Calu3 (cell line): ENCODE measurements at regions not wholly inside any gene's neighbourhood (a gene's known extent, or its start where the extent isn't known, plus 50 kb on each side); places are given as distances from the start of the nearest gene placed in this dataset.

Experiments
- BruUV-seq: library from RNA; stranded (reverse); fragments of 400-500 nt; replicated peaks from 2 replicates; lab custom pipeline; 2021; lab: Mats Ljungman, UMichigan
- CTCF ChIA-PET: fragments of 300-600 bp; sonication (Branson Sonifier 250); formaldehyde crosslinking; loops from one replicate; lab custom pipeline; 2022; ENCODE audit warnings: antibody characterized with exemption; lab: Charles Lee
- DNase-seq: peaks from one replicate; pipeline ENCODE4 v3.0.0; 2022
- H3K27ac Mint-ChIP-seq: one replicate; pipeline ENCODE4 v1.8.0; 2022; ENCODE audit warnings: mixed read lengths; ENCODE audit not compliant: unreplicated experiment
- H3K27me3 Mint-ChIP-seq: one replicate; pipeline ENCODE4 v1.8.0; 2022; ENCODE audit warnings: mixed read lengths; ENCODE audit not compliant: unreplicated experiment
- H3K36me3 Mint-ChIP-seq: one replicate; pipeline ENCODE4 v1.8.0; 2022; ENCODE audit warnings: mild to moderate bottlenecking, moderate library complexity, mixed read lengths; ENCODE audit not compliant: insufficient read depth, unreplicated experiment
- H3K4me1 Mint-ChIP-seq: one replicate; pipeline ENCODE4 v1.8.0; 2022; ENCODE audit warnings: mild to moderate bottlenecking, low read depth, mixed read lengths; ENCODE audit not compliant: unreplicated experiment
- H3K4me3 Mint-ChIP-seq: one replicate; pipeline ENCODE4 v1.8.0; 2022; ENCODE audit warnings: mild to moderate bottlenecking, low read depth, moderate library complexity, mixed read lengths; ENCODE audit not compliant: unreplicated experiment
- H3K9me3 Mint-ChIP-seq: one replicate; pipeline ENCODE4 v1.8.0; 2022; ENCODE audit warnings: low read depth, mixed read lengths; ENCODE audit not compliant: unreplicated experiment
- intact Hi-C: fragments of 100-400 bp; cut with micrococcal nuclease; formaldehyde crosslinking; loops from one replicate; pipeline ENCODE4 v1.10.0; 2022; ENCODE audit not compliant: unreplicated experiment
- TF ChIP-seq, protein P1 (sequence below): fragments of 200-600 bp; IDR thresholded peaks from one replicate; pipeline ENCODE4 v1.8.0; 2022; ENCODE audit warnings: antibody characterized with exemption; ENCODE audit not compliant: unreplicated experiment

DNA sequence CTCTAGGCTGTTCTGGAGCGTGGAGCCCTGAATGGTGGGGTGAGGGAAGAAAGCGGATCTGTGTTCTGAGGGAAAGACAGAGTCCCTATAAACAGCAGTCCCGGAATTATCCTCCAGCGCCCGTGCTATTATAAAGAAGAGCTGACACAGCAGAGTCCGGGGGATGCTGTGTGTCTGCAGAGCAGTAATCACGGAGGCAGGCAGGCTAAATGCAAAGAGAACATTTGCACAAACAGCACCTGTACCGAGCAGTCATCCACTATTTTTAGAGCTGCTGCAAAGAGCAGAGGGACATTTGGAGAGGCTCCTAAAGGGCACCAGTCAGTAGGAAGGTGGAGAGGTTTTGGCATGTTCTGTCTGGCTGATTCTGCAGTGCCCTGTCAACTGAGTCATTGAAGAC lies 293.8 kb upstream of the SLC14A2 start:
- Mint-ChIP-seq H3K4me1 (peaks cover 28% of the 10 kb centered on the region), H3K9me3 (peaks cover 2% of the 10 kb centered on the region)

DNA sequence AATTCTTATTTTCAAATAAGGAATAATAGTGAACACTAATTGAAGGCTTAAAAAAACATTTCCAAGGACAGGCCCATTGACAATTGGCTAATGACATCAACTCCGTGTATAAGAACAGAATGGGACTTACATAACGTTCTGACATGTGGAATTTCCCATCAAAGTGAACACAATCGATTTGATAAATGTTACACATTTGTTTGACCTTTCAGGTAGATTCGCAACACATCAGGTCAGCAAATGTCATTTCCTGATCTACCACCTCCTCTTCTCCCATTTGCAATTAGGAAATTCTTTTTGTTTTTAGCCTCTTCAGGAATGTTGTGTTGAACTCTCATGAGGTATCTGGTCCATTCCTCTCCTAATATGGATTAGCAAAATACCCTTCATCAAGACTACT lies 292.9 kb upstream of the SLC14A2 start:
- H3K4me3 Mint-ChIP-seq: no peak overlapping the region
- peaks cover 2% of the 10 kb centered on the region for H3K9me3 Mint-ChIP-seq
- no peaks in the 10 kb centered on the region for H3K27me3 Mint-ChIP-seq
- no peak for DNase-seq
- TF ChIP-seq, protein P1, sequence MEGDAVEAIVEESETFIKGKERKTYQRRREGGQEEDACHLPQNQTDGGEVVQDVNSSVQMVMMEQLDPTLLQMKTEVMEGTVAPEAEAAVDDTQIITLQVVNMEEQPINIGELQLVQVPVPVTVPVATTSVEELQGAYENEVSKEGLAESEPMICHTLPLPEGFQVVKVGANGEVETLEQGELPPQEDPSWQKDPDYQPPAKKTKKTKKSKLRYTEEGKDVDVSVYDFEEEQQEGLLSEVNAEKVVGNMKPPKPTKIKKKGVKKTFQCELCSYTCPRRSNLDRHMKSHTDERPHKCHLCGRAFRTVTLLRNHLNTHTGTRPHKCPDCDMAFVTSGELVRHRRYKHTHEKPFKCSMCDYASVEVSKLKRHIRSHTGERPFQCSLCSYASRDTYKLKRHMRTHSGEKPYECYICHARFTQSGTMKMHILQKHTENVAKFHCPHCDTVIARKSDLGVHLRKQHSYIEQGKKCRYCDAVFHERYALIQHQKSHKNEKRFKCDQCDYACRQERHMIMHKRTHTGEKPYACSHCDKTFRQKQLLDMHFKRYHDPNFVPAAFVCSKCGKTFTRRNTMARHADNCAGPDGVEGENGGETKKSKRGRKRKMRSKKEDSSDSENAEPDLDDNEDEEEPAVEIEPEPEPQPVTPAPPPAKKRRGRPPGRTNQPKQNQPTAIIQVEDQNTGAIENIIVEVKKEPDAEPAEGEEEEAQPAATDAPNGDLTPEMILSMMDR: no peak
- no peak overlapping the region for H3K27ac Mint-ChIP-seq
- intact Hi-C loops: no loop called here
- BruUV-seq: no TSS peak
- CTCF ChIA-PET: no interaction called here
- peaks cover 10% of the 10 kb centered on the region for H3K36me3 Mint-ChIP-seq
- H3K4me1 Mint-ChIP-seq: peaks cover 22% of the 10 kb centered on the region

More for the DNA sequence above, 293.8 kb upstream of the SLC14A2 start:
- Mint-ChIP-seq H3K36me3 (peaks cover 10% of the 10 kb centered on the region), H3K27ac (no peak overlapping the region), H3K27me3 (no peaks in the 10 kb centered on the region), H3K4me3 (no peak overlapping the region)
- intact Hi-C loops: no loop called here
- no TSS peak for BruUV-seq
- no peak for DNase-seq
- CTCF ChIA-PET: no interaction called here
- TF ChIP-seq, protein P1: no peak

DNA sequence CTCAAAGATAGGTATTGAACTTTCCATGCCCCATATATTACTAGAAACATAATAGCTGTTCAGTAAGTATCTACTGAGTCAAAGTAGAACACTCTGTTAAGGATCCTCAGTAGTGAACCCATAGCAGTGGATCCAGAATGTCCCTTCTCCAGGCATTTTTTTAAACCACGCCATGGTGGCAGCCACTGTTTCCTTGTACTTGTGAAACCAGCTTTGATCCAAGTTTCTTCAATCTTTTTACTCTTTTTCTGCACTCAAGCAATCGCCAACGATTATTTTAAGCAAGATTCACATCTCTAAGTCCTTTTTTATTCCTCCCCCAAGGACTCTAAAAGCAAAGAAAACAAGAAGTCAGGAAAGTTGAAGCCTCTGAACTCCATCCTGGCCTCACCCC lies 291.2 kb upstream of the SLC14A2 start:
- intact Hi-C loops: no loop called here
- no peaks in the 10 kb centered on the region for H3K27me3 Mint-ChIP-seq
- H3K4me3 Mint-ChIP-seq: no peak overlapping the region
- H3K4me1 Mint-ChIP-seq: peaks cover 11% of the 10 kb centered on the region
- no peaks in the 10 kb centered on the region for H3K36me3 Mint-ChIP-seq
- CTCF ChIA-PET: no interaction called here
- DNase-seq: no peak
- no peak overlapping the region for H3K27ac Mint-ChIP-seq
- BruUV-seq: no TSS peak
- H3K9me3 Mint-ChIP-seq: peaks cover 1% of the 10 kb centered on the region
- TF ChIP-seq, protein P1: no peak

GRCh38 chr18:45324495-45325113 lies 290.7 kb upstream of the SLC14A2 start:
- no peaks in the 10 kb centered on the region for H3K9me3 Mint-ChIP-seq

More at GRCh38 chr18:45324495-45325113, 290.7 kb upstream of the SLC14A2 start:
- peaks cover 11% of the 10 kb centered on the region for H3K4me1 Mint-ChIP-seq
- CTCF ChIA-PET: interaction anchor here (0.6 kb wide), 1 partner anchor 386 kb away, joined by 3 read pairs; no protein-coding TSS in a partner anchor
- H3K27me3 Mint-ChIP-seq: no peaks in the 10 kb centered on the region
- no TSS peak for BruUV-seq
- intact Hi-C loops: no loop called here
- H3K36me3 Mint-ChIP-seq: no peaks in the 10 kb centered on the region
- TF ChIP-seq, protein P1: no peak
- H3K27ac Mint-ChIP-seq: no peak overlapping the region
- peak; percentile 3 for DNase-seq
- H3K4me3 Mint-ChIP-seq: no peak overlapping the region
